Stimulated activated naive B cell treated with anti-CD40 and anti-IgM and Interleukin-4, amounts not matched to agents 10 μg/mL and 1 μg/mL and 100 μg/mL, for 72 hours (primary cell): ENCODE measurements at regions not wholly inside any gene's neighbourhood (a gene's known extent, or its start where the extent isn't known, plus 50 kb on each side); places are given as distances from the start of the nearest gene placed in this dataset.

ENCODE experiments used
- ATAC-seq, 2 donors: fragments of 150-1000 bp; cut with Tn5 transposase; replicated peaks; 2 replicates each; pipeline ENCODE4 v1.10.0; 2021; ENCODE audit warnings: moderate library complexity in 1 of 2
- DNase-seq: peaks from one replicate; pipeline ENCODE4 v3.0.0; 2021
- H3K27ac Mint-ChIP-seq: one replicate; pipeline ENCODE4 v1.8.0; 2022; ENCODE audit warnings: mild to moderate bottlenecking, mixed read lengths
- H3K27me3 Mint-ChIP-seq, 2 donors: one replicate each; pipeline ENCODE4 v1.8.0; 2022; ENCODE audit warnings: mixed read lengths in 2 of 2
- H3K36me3 Mint-ChIP-seq, 2 donors: one replicate each; pipeline ENCODE4 v1.8.0; 2022; ENCODE audit warnings: mixed read lengths in 2 of 2, mild to moderate bottlenecking in 1 of 2
- H3K4me1 Mint-ChIP-seq, 2 donors: one replicate each; pipeline ENCODE4 v1.8.0; 2022; ENCODE audit warnings: mixed read lengths in 2 of 2, mild to moderate bottlenecking in 1 of 2
- H3K4me3 Mint-ChIP-seq, 2 donors: one replicate each; pipeline ENCODE4 v1.8.0; 2022; ENCODE audit warnings: mild to moderate bottlenecking in 2 of 2, mixed read lengths in 2 of 2, moderate library complexity in 1 of 2
- H3K9me3 Mint-ChIP-seq, 2 donors: one replicate each; pipeline ENCODE4 v1.8.0; 2022; ENCODE audit warnings: mixed read lengths in 2 of 2, mild to moderate bottlenecking in 1 of 2

- no peak overlapping the region for H3K27ac Mint-ChIP-seq
- H3K4me1 Mint-ChIP-seq = no peaks in the 10 kb centered on the region
- no peaks in the 10 kb centered on the region for H3K27me3 Mint-ChIP-seq
- no peak for DNase-seq
- no peaks in the 10 kb centered on the region for H3K36me3 Mint-ChIP-seq
- H3K9me3 Mint-ChIP-seq = peaks cover 2 to 3% of the 10 kb centered on the region in 2 donors
- ATAC-seq = no peak
- H3K4me3 Mint-ChIP-seq = no peak overlapping the region
These were observed 383.7 kb upstream of the IRAK1BP1 start for GRCh38 chr6:78483553-78484197.

- no peaks in the 10 kb centered on the region for H3K36me3 Mint-ChIP-seq
- ATAC-seq (no peak), DNase-seq (no peak)
- H3K4me1 Mint-ChIP-seq = no peaks in the 10 kb centered on the region
- no peaks in the 10 kb centered on the region for H3K27me3 Mint-ChIP-seq
- peaks cover 0 to 3% of the 10 kb centered on the region in 2 donors for H3K9me3 Mint-ChIP-seq
- H3K4me3 Mint-ChIP-seq = no peak overlapping the region
- no peak overlapping the region for H3K27ac Mint-ChIP-seq
These were observed 382.9 kb upstream of the IRAK1BP1 start for GRCh38 chr6:78484198-78485064.

GRCh38 chr6:78487401-78487800, 379.9 kb upstream of the IRAK1BP1 start:
- Mint-ChIP-seq H3K36me3 (no peaks in the 10 kb centered on the region), H3K9me3 (no peaks in the 10 kb centered on the region), H3K4me3 (no peak overlapping the region), H3K4me1 (no peaks in the 10 kb centered on the region), H3K27me3 (no peaks in the 10 kb centered on the region), H3K27ac (no peak overlapping the region)
- DNase-seq (no peak), ATAC-seq (no peak)

GRCh38 chr6:78489874-78490273, 377.5 kb upstream of the IRAK1BP1 start:
- H3K36me3 Mint-ChIP-seq = no peaks in the 10 kb centered on the region
- ATAC-seq (no peak), DNase-seq (no peak)
- no peaks in the 10 kb centered on the region for H3K27me3 Mint-ChIP-seq
- H3K9me3 Mint-ChIP-seq = no peaks in the 10 kb centered on the region
- H3K27ac Mint-ChIP-seq = no peak overlapping the region
- H3K4me3 Mint-ChIP-seq = no peak overlapping the region
- H3K4me1 Mint-ChIP-seq = no peaks in the 10 kb centered on the region

GRCh38 chr6:78492351-78493017, 374.9 kb upstream of the IRAK1BP1 start:
- DNase-seq (no peak), ATAC-seq (no peak)
- Mint-ChIP-seq H3K36me3 (peaks cover 0 to 1% of the 10 kb centered on the region in 2 donors), H3K9me3 (peaks cover 0 to 2% of the 10 kb centered on the region in 2 donors), H3K4me1 (no peaks in the 10 kb centered on the region), H3K27ac (no peak overlapping the region), H3K27me3 (no peaks in the 10 kb centered on the region), H3K4me3 (no peak overlapping the region)

GRCh38 chr6:78500299-78501089, 366.9 kb upstream of the IRAK1BP1 start:
- Mint-ChIP-seq H3K9me3 (peaks cover 0 to 11% of the 10 kb centered on the region in 2 donors), H3K36me3 (peaks cover 0 to 1% of the 10 kb centered on the region in 2 donors)

GRCh38 chr6:78502386-78502887, 364.9 kb upstream of the IRAK1BP1 start:
- H3K4me3 Mint-ChIP-seq = no peak overlapping the region
- peaks cover 8 to 17% of the 10 kb centered on the region in 2 donors for H3K9me3 Mint-ChIP-seq
- no peaks in the 10 kb centered on the region for H3K36me3 Mint-ChIP-seq
- ATAC-seq (no peak), DNase-seq (no peak)
- H3K27me3 Mint-ChIP-seq = no peaks in the 10 kb centered on the region
- H3K27ac Mint-ChIP-seq = no peak overlapping the region
- H3K4me1 Mint-ChIP-seq = no peaks in the 10 kb centered on the region

More at GRCh38 chr6:78500299-78501089, 366.9 kb upstream of the IRAK1BP1 start:
- ATAC-seq (no peak), DNase-seq (no peak)
- no peak overlapping the region for H3K4me3 Mint-ChIP-seq
- H3K4me1 Mint-ChIP-seq = no peaks in the 10 kb centered on the region
- H3K27me3 Mint-ChIP-seq = no peaks in the 10 kb centered on the region
- no peak overlapping the region for H3K27ac Mint-ChIP-seq

- ATAC-seq (no peak), DNase-seq (no peak)
- Mint-ChIP-seq H3K4me1 (no peaks in the 10 kb centered on the region), H3K27me3 (no peaks in the 10 kb centered on the region), H3K36me3 (no peaks in the 10 kb centered on the region), H3K4me3 (no peak overlapping the region), H3K9me3 (peaks cover 12 to 24% of the 10 kb centered on the region in 2 donors), H3K27ac (no peak overlapping the region)
These were observed 362.2 kb upstream of the IRAK1BP1 start for GRCh38 chr6:78505178-78505577.

GRCh38 chr6:78511009-78511408, 356.3 kb upstream of the IRAK1BP1 start:
- H3K27ac Mint-ChIP-seq = no peak overlapping the region
- no peaks in the 10 kb centered on the region for H3K4me1 Mint-ChIP-seq
- DNase-seq (no peak), ATAC-seq (no peak)
- H3K9me3 Mint-ChIP-seq = peaks cover 12 to 19% of the 10 kb centered on the region in 2 donors
- H3K27me3 Mint-ChIP-seq = no peaks in the 10 kb centered on the region
- H3K36me3 Mint-ChIP-seq = no peaks in the 10 kb centered on the region
- no peak overlapping the region for H3K4me3 Mint-ChIP-seq

GRCh38 chr6:78513856-78514255, 353.5 kb upstream of the IRAK1BP1 start:
- Mint-ChIP-seq H3K36me3 (no peaks in the 10 kb centered on the region), H3K9me3 (peaks cover 0 to 6% of the 10 kb centered on the region in 2 donors), H3K27me3 (no peaks in the 10 kb centered on the region), H3K4me1 (no peaks in the 10 kb centered on the region), H3K27ac (no peak overlapping the region), H3K4me3 (no peak overlapping the region)
- ATAC-seq (no peak), DNase-seq (no peak)

- ATAC-seq (no peak), DNase-seq (no peak)
- Mint-ChIP-seq H3K4me1 (no peaks in the 10 kb centered on the region), H3K27ac (no peak overlapping the region), H3K9me3 (peaks cover 0 to 2% of the 10 kb centered on the region in 2 donors), H3K36me3 (no peaks in the 10 kb centered on the region), H3K4me3 (no peak overlapping the region), H3K27me3 (no peaks in the 10 kb centered on the region)
These were observed 352.1 kb upstream of the IRAK1BP1 start for GRCh38 chr6:78515271-78515670.

- Mint-ChIP-seq H3K4me1 (no peaks in the 10 kb centered on the region), H3K27ac (no peak overlapping the region), H3K36me3 (no peaks in the 10 kb centered on the region), H3K4me3 (no peak overlapping the region), H3K9me3 (no peaks in the 10 kb centered on the region), H3K27me3 (no peaks in the 10 kb centered on the region)
- ATAC-seq (no peak), DNase-seq (no peak)
These were observed 350.0 kb upstream of the IRAK1BP1 start for GRCh38 chr6:78517399-78517798.

- no peak overlapping the region for H3K4me3 Mint-ChIP-seq
- H3K36me3 Mint-ChIP-seq = no peaks in the 10 kb centered on the region
- H3K4me1 Mint-ChIP-seq = no peaks in the 10 kb centered on the region
These were observed 343.7 kb upstream of the IRAK1BP1 start for GRCh38 chr6:78523622-78524021.

GRCh38 chr6:78525976-78526375, 341.4 kb upstream of the IRAK1BP1 start:
- H3K27ac Mint-ChIP-seq = no peak overlapping the region
- ATAC-seq = no peak

More at GRCh38 chr6:78523622-78524021, 343.7 kb upstream of the IRAK1BP1 start:
- ATAC-seq = no peak
- DNase-seq = no peak
- Mint-ChIP-seq H3K27ac (no peak overlapping the region), H3K9me3 (no peaks in the 10 kb centered on the region), H3K27me3 (no peaks in the 10 kb centered on the region)

More at GRCh38 chr6:78525976-78526375, 341.4 kb upstream of the IRAK1BP1 start:
- Mint-ChIP-seq H3K36me3 (no peaks in the 10 kb centered on the region), H3K27me3 (no peaks in the 10 kb centered on the region), H3K9me3 (peaks cover 0 to 2% of the 10 kb centered on the region in 2 donors), H3K4me1 (no peaks in the 10 kb centered on the region), H3K4me3 (no peak overlapping the region)
- DNase-seq = no peak
